ENCODE measurements at regions not wholly inside any gene's neighbourhood (a gene's known extent, or its start where the extent isn't known, plus 50 kb on each side); places are given as distances from the start of the nearest gene placed in this dataset.

DNA sequence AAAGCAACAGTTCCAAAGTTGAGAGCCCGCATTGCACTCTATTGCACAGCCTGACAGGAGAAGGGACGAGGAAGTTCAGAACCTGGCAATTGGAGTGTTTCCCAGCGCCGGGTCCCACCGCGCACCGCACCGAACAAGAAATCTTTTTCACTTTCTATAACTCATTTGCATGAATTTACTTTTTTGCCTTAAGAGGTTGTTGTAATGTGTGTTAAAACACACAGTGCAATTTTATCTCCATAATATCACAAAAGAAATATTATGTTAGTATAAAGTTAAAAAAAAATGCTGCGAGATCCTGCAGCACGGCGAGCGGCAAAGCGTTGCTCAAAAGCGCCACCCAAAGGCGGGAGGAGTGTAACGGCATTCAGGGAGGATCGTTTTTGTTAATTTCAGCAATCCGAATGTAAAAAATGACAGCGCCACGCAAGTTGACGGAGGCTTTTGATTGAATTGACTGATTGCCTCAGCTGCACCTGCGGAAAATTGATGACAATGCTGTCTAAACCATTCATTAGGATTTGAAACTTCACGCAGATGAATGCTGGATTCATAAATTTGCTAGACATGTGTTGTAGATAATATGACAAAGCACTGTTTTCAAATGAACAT is 303.6 kb upstream of the ZNF507 start:
- no peaks in the 10 kb centered on the region for H3K9me3 ChIP-seq (ENCODE audit: control insufficient read depth in 4 of 4, insufficient read depth in 3 of 4, low read length in 3 of 4)
- ATAC-seq (ENCODE audit: insufficient read depth, low FRiP score): no peak
- no peaks in the 10 kb centered on the region for H3K36me3 ChIP-seq (ENCODE audit: control insufficient read depth in 4 of 4, insufficient read depth in 4 of 4, low read length in 4 of 4)
- H3K4me3 ChIP-seq: no peak overlapping the region
- peak; percentile 79 to 90 (median 82) for DNase-seq
- H3K9ac ChIP-seq (ENCODE audit: insufficient read depth in 1 of 2, low read length in 2 of 2): peak overlapping the region in 1 of 2 donors; percentile 45
- TF ChIP-seq, protein P1, sequence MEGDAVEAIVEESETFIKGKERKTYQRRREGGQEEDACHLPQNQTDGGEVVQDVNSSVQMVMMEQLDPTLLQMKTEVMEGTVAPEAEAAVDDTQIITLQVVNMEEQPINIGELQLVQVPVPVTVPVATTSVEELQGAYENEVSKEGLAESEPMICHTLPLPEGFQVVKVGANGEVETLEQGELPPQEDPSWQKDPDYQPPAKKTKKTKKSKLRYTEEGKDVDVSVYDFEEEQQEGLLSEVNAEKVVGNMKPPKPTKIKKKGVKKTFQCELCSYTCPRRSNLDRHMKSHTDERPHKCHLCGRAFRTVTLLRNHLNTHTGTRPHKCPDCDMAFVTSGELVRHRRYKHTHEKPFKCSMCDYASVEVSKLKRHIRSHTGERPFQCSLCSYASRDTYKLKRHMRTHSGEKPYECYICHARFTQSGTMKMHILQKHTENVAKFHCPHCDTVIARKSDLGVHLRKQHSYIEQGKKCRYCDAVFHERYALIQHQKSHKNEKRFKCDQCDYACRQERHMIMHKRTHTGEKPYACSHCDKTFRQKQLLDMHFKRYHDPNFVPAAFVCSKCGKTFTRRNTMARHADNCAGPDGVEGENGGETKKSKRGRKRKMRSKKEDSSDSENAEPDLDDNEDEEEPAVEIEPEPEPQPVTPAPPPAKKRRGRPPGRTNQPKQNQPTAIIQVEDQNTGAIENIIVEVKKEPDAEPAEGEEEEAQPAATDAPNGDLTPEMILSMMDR (IDR thresholded peaks at IDR 0.05; ENCODE audit: control extremely low read depth, extremely low read depth): peak; percentile 36
- no peak overlapping the region for H3K27ac ChIP-seq (ENCODE audit: low read depth in 1 of 2, low read length in 1 of 2)
- H3K27me3 ChIP-seq (ENCODE audit: control insufficient read depth in 3 of 3, insufficient read depth in 3 of 3, low read length in 2 of 3): peaks cover 0 to 5% (median 0%) of the 10 kb centered on the region in 3 donors
- H3K4me1 ChIP-seq (ENCODE audit: control insufficient read depth in 5 of 5, insufficient read depth in 5 of 5, low read length in 5 of 5): peaks cover 0 to 51% (median 11%) of the 10 kb centered on the region in 5 donors
- 1 to 3% methylated on average over 23 of the region's 23 CpGs for WGBS, 2 donors

- no peaks in the 10 kb centered on the region for H3K9me3 ChIP-seq (ENCODE audit: control insufficient read depth in 4 of 4, insufficient read depth in 3 of 4, low read length in 3 of 4)
- H3K4me1 ChIP-seq (ENCODE audit: control insufficient read depth in 5 of 5, insufficient read depth in 5 of 5, low read length in 5 of 5): no peaks in the 10 kb centered on the region
- H3K27ac ChIP-seq (ENCODE audit: low read depth in 1 of 2, low read length in 1 of 2): no peak overlapping the region
- WGBS, 2 donors: 79 to 82% methylated on average over 5 of the region's 5 CpGs
- no peak for DNase-seq
- H3K36me3 ChIP-seq (ENCODE audit: control insufficient read depth in 4 of 4, insufficient read depth in 4 of 4, low read length in 4 of 4): no peaks in the 10 kb centered on the region
- H3K27me3 ChIP-seq (ENCODE audit: control insufficient read depth in 3 of 3, insufficient read depth in 3 of 3, low read length in 2 of 3): peaks cover 0 to 3% (median 0%) of the 10 kb centered on the region in 3 donors
- no peak overlapping the region for H3K9ac ChIP-seq (ENCODE audit: insufficient read depth in 1 of 2, low read length in 2 of 2)
- H3K4me3 ChIP-seq: no peak overlapping the region
- TF ChIP-seq, protein P1 (IDR thresholded peaks at IDR 0.05; ENCODE audit: control extremely low read depth, extremely low read depth): no peak
- no peak for ATAC-seq (ENCODE audit: insufficient read depth, low FRiP score)
Observed at GRCh38 chr19:32047788-32048187, 297.6 kb upstream of the ZNF507 start.

DNA sequence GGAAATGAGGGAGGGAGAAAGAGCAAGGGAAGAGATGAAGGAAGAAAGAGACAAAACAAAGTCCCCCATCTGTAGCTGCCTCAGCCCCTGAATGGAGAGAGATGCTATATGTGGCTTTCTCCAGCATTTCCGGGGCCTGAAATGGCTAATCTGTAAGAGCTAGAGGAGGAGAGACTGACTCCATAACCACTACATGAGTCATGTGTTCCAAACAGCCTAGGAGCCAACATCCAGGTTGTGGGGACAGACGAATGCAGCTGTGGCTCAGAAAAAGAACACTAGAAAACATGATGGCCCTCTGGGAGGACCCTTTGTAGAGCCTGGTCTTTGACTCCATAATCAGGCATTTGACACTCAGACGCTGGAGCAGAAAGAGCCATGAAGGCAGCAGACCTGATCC is 292.0 kb upstream of the ZNF507 start:
- Histone ChIP-seq H3K27ac (ENCODE audit: low read depth in 1 of 2, low read length in 1 of 2) (no peak overlapping the region), H3K9me3 (ENCODE audit: control insufficient read depth in 4 of 4, insufficient read depth in 3 of 4, low read length in 3 of 4) (no peaks in the 10 kb centered on the region), H3K4me3 (no peak overlapping the region), H3K4me1 (ENCODE audit: control insufficient read depth in 5 of 5, insufficient read depth in 5 of 5, low read length in 5 of 5) (no peaks in the 10 kb centered on the region), H3K27me3 (ENCODE audit: control insufficient read depth in 3 of 3, insufficient read depth in 3 of 3, low read length in 2 of 3) (no peaks in the 10 kb centered on the region), H3K36me3 (ENCODE audit: control insufficient read depth in 4 of 4, insufficient read depth in 4 of 4, low read length in 4 of 4) (no peaks in the 10 kb centered on the region), H3K9ac (ENCODE audit: insufficient read depth in 1 of 2, low read length in 2 of 2) (no peak overlapping the region)
- 91 to 92% methylated on average over 3 of the region's 3 CpGs for WGBS, 2 donors
- TF ChIP-seq, protein P1 (IDR thresholded peaks at IDR 0.05; ENCODE audit: control extremely low read depth, extremely low read depth): no peak
- no peak for DNase-seq
- no peak for ATAC-seq (ENCODE audit: insufficient read depth, low FRiP score)

GRCh38 chr19:32053861-32054260 is 291.5 kb upstream of the ZNF507 start:
- no peaks in the 10 kb centered on the region for H3K27me3 ChIP-seq (ENCODE audit: control insufficient read depth in 3 of 3, insufficient read depth in 3 of 3, low read length in 2 of 3)
- ATAC-seq (ENCODE audit: insufficient read depth, low FRiP score): no peak

More at GRCh38 chr19:32053861-32054260, 291.5 kb upstream of the ZNF507 start:
- Histone ChIP-seq H3K4me1 (ENCODE audit: control insufficient read depth in 5 of 5, insufficient read depth in 5 of 5, low read length in 5 of 5) (no peaks in the 10 kb centered on the region), H3K27ac (ENCODE audit: low read depth in 1 of 2, low read length in 1 of 2) (no peak overlapping the region), H3K9me3 (ENCODE audit: control insufficient read depth in 4 of 4, insufficient read depth in 3 of 4, low read length in 3 of 4) (no peaks in the 10 kb centered on the region), H3K36me3 (ENCODE audit: control insufficient read depth in 4 of 4, insufficient read depth in 4 of 4, low read length in 4 of 4) (no peaks in the 10 kb centered on the region), H3K4me3 (no peak overlapping the region), H3K9ac (ENCODE audit: insufficient read depth in 1 of 2, low read length in 2 of 2) (no peak overlapping the region)
- TF ChIP-seq, protein P1 (IDR thresholded peaks at IDR 0.05; ENCODE audit: control extremely low read depth, extremely low read depth): no peak
- 90% methylated on average over 10 of the region's 10 CpGs for WGBS, 2 donors
- DNase-seq: no peak

Measured in lung (tissue), 11 donors.